GM12892 (cell line): ENCODE measurements at regions not wholly inside any gene's neighbourhood (a gene's known extent, or its start where the extent isn't known, plus 50 kb on each side); places are given as distances from the start of the nearest gene placed in this dataset.

Source experiments
- POLR2A ChIP-seq: IDR thresholded peaks from 2 replicates; pipeline ENCODE4 v1.6.1; 2011; ENCODE audit warnings: low read depth, low read length, control low read depth
- TAF1 ChIP-seq: IDR thresholded peaks from 2 replicates; pipeline ENCODE4 v1.6.1; 2011; ENCODE audit warnings: low read depth, mild to moderate bottlenecking, control low read depth, low read length, borderline replicate concordance

DNA sequence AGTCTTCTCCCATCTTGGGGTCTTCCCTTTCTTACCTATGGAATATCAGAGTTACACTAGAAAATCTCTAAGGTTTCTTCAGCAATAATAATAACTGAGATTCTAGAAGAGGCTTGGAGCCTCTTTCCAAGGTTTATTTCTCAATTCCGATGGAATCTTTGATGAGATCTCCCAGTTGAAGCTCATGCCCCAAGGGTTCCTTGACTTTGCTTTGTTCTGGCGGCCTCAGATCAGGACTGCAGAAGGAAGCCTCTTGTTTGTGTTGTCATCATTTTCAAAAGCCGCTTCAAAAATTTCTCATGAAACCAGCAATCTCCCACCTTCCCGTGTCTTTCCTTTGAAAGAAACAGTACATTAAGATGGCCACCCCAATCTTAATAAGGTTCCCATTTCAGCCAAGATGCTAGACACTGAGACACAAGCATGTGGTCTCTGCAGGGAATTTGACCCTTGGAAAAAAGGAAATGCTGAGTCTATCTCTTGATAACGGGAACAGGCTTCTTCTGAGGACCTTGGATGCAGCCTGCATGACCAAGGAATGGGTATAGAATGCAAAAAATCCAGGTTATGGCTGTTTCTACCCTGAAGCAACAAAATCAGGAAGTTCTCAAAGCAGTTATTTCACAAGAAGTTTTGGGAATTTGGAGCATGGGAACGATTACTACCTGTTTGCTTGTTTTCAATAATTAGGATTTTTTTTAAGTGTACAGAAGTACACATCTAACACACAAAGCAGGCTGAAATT is 141.6 kb downstream of the CD24 start:
- TF ChIP-seq POLR2A, result no peak
- TF ChIP-seq TAF1, result no peak
